Mammary epithelial cell (primary cell): ENCODE measurements at regions not wholly inside any gene's neighbourhood (a gene's known extent, or its start where the extent isn't known, plus 50 kb on each side); places are given as distances from the start of the nearest gene placed in this dataset.

Experiments used
- EZH2 ChIP-seq: IDR thresholded peaks from 2 replicates; pipeline ENCODE4 v1.6.1; 2012; ENCODE audit warnings: low read length, inconsistent platforms, borderline replicate concordance
- TF ChIP-seq, protein P1 (sequence below), 2 donors: IDR thresholded peaks in 1 of 2; conservative IDR thresholded peaks in 1 of 2; 2 replicates each; pipeline ENCODE4 v1.5.1; 2011 to 2012; ENCODE audit warnings: inconsistent platforms in 2 of 2, low read length in 2 of 2, mild to moderate bottlenecking in 2 of 2, control low read depth in 1 of 2, low read depth in 1 of 2; ENCODE audit not compliant: insufficient read depth in 1 of 2; ENCODE audit errors: extremely low read depth in 1 of 2

DNA sequence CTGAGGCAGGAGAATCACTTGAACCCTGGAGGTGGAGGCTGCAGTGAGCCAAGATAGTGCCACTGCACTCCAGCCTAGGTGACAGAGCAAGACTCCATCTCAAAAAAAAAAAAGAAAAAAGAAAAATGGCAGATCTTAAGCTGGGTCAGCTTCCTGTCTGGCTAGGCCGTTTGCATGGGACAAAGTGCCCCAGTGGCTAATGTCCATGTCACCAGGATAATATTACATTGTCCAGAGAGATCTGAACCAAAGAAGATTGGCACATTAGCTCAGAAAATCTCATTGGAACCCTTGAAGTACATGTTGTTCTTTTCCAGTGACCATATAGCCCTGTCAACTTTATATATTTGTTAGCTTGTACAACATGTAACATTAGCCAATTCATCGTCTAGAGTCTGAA, 59.2 kb upstream of the DAB2IP start:
- TF ChIP-seq EZH2: no peak
- TF ChIP-seq, protein P1, sequence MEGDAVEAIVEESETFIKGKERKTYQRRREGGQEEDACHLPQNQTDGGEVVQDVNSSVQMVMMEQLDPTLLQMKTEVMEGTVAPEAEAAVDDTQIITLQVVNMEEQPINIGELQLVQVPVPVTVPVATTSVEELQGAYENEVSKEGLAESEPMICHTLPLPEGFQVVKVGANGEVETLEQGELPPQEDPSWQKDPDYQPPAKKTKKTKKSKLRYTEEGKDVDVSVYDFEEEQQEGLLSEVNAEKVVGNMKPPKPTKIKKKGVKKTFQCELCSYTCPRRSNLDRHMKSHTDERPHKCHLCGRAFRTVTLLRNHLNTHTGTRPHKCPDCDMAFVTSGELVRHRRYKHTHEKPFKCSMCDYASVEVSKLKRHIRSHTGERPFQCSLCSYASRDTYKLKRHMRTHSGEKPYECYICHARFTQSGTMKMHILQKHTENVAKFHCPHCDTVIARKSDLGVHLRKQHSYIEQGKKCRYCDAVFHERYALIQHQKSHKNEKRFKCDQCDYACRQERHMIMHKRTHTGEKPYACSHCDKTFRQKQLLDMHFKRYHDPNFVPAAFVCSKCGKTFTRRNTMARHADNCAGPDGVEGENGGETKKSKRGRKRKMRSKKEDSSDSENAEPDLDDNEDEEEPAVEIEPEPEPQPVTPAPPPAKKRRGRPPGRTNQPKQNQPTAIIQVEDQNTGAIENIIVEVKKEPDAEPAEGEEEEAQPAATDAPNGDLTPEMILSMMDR (conservative IDR thresholded peaks at IDR 0.05 in 1 of 2, IDR thresholded peaks at IDR 0.05 in 1 of 2; ENCODE audit: extremely low read depth in 1 of 2, insufficient read depth in 1 of 2, low read depth in 1 of 2, low read length in 2 of 2): no peak
